ENCODE measurements at regions not wholly inside any gene's neighbourhood (a gene's known extent, or its start where the extent isn't known, plus 50 kb on each side); places are given as distances from the start of the nearest gene placed in this dataset.
"Not testable (repeated sequence)": the region's sequence is repeated elsewhere in the genome, so short reads cannot be mapped to it uniquely, and the experiment has no call there.

- no peak for FAIRE-seq
These were observed 856.6 kb upstream of the SPRY2 start for GRCh38 chr13:81197483-81197882.

GRCh38 chr13:81194362-81194761 is 853.4 kb upstream of the SPRY2 start:
- FAIRE-seq: no peak

GRCh38 chr13:81184556-81185265 is 843.8 kb upstream of the SPRY2 start:
- FAIRE-seq: no peak

GRCh38 chr13:81172603-81173002 is 831.7 kb upstream of the SPRY2 start:
- no peak for FAIRE-seq

GRCh38 chr13:81171065-81171647 is 830.2 kb upstream of the SPRY2 start:
- peak; percentile 95 for FAIRE-seq

- not testable (repeated sequence) for FAIRE-seq
These were observed 822.9 kb upstream of the SPRY2 start for GRCh38 chr13:81163823-81164222.

GRCh38 chr13:81153478-81153877 is 812.6 kb upstream of the SPRY2 start:
- no peak for FAIRE-seq

- FAIRE-seq: no peak
These were observed 807.9 kb upstream of the SPRY2 start for GRCh38 chr13:81148822-81149221.

- FAIRE-seq: not testable (repeated sequence)
These were observed 805.6 kb upstream of the SPRY2 start for GRCh38 chr13:81146576-81146975.

GRCh38 chr13:81142306-81142999 is 801.5 kb upstream of the SPRY2 start:
- no peak for FAIRE-seq

- no peak for FAIRE-seq
These were observed 799.7 kb upstream of the SPRY2 start for GRCh38 chr13:81140675-81141074.

- FAIRE-seq: no peak
These were observed 799.1 kb upstream of the SPRY2 start for GRCh38 chr13:81139987-81140386.

- no peak for FAIRE-seq
These were observed 797.5 kb upstream of the SPRY2 start for GRCh38 chr13:81138353-81138980.

GRCh38 chr13:81133066-81133465 is 792.1 kb upstream of the SPRY2 start:
- FAIRE-seq: no peak

GRCh38 chr13:81117416-81117815 is 776.5 kb upstream of the SPRY2 start:
- FAIRE-seq: no peak

GRCh38 chr13:81116461-81117282 is 775.7 kb upstream of the SPRY2 start:
- FAIRE-seq: peak; percentile 3

GRCh38 chr13:81109026-81109425 is 768.1 kb upstream of the SPRY2 start:
- FAIRE-seq: no peak

- FAIRE-seq: no peak
These were observed 765.4 kb upstream of the SPRY2 start for GRCh38 chr13:81106348-81106747.

GRCh38 chr13:81104035-81104715 is 763.2 kb upstream of the SPRY2 start:
- no peak for FAIRE-seq

- not testable (repeated sequence) for FAIRE-seq
These were observed 761.1 kb upstream of the SPRY2 start for GRCh38 chr13:81102066-81102465.

GRCh38 chr13:81089371-81090157 is 748.6 kb upstream of the SPRY2 start:
- no peak for FAIRE-seq

Data from A204.1 (cell line).